ENCODE measurements at regions not wholly inside any gene's neighbourhood (a gene's known extent, or its start where the extent isn't known, plus 50 kb on each side); places are given as distances from the start of the nearest gene placed in this dataset.

DNA sequence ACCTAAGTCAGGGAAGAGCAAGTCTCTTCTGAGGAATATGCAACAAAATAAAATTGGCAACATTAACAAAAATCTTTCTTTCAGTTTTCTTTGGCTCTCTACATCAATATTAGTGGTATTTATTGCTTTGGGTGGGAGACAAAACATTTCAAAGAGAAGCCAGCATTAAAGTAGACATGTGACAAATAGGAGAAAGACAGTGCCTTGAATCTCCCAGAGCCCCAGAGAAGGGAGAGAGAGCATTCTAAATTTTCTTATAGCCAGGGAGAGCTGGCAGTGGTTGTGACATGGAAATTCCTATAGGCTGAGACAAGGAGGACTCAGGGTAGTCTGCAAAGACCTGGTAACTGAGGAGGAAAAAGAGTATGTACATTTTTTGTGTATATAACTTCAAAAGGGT is 79.4 kb upstream of the NREP start:
- Histone ChIP-seq H4K20me1 (ENCODE audit: insufficient read depth, poor library complexity, severe bottlenecking) (no peaks in the 10 kb centered on the region), H2AFZ (no peak overlapping the region), H3K4me1 (ENCODE audit: insufficient read depth) (no peaks in the 10 kb centered on the region), H3K9me3 (ENCODE audit: low read depth) (no peaks in the 10 kb centered on the region), H3K27ac (no peak overlapping the region), H3K4me2 (no peak overlapping the region), H3K4me3 (no peak overlapping the region), H3K27me3 (no peaks in the 10 kb centered on the region), H3K9me2 (replicated peaks; ENCODE audit: insufficient read depth) (no peaks in the 10 kb centered on the region), H3K79me2 (no peaks in the 10 kb centered on the region), H3K36me3 (replicated peaks; ENCODE audit: insufficient read depth, low read depth) (no peaks in the 10 kb centered on the region)
- TF ChIP-seq, protein P1, sequence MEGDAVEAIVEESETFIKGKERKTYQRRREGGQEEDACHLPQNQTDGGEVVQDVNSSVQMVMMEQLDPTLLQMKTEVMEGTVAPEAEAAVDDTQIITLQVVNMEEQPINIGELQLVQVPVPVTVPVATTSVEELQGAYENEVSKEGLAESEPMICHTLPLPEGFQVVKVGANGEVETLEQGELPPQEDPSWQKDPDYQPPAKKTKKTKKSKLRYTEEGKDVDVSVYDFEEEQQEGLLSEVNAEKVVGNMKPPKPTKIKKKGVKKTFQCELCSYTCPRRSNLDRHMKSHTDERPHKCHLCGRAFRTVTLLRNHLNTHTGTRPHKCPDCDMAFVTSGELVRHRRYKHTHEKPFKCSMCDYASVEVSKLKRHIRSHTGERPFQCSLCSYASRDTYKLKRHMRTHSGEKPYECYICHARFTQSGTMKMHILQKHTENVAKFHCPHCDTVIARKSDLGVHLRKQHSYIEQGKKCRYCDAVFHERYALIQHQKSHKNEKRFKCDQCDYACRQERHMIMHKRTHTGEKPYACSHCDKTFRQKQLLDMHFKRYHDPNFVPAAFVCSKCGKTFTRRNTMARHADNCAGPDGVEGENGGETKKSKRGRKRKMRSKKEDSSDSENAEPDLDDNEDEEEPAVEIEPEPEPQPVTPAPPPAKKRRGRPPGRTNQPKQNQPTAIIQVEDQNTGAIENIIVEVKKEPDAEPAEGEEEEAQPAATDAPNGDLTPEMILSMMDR (IDR thresholded peaks at IDR 0.05; ENCODE audit: poor library complexity), result no peak
- no peak for TF ChIP-seq EZH2 (IDR thresholded peaks at IDR 0.05; ENCODE audit: borderline replicate concordance)
- TF ChIP-seq EZH2phosphoT487 (IDR thresholded peaks at IDR 0.05; ENCODE audit: low read depth, severe bottlenecking, unreplicated experiment), result no peak
- DNase-seq (ENCODE audit: low spot score), result no peak

DNA sequence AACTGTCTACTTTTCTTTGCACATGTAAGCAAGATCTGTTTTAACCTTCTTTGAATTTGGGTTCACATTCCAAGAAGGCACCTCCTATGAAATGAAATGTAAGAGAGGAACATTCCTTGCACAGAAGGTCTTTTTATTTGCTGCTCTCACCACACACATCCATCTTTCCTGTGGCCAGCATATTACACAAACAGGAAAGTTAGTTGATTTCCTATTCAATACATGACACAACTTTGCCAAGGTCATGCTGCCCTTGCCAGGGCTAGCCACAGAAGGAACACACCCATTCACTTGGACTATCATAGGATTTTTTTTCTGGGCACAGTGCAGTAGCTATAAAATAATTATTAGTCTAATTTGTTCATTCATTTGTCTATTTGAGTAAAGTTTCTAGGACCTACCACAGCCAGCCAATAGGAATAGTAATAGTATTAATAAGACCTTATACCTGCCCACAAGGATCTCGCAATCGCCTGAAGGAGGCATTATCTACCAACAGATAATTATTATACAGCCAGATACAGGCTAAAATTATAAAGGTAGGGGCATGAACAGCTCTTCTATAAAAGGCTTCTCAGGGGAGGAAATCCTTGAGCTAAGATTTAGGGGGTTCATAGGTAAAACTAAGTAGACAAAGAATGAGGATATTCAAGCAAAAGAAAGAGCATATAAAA is 78.1 kb upstream of the NREP start:
- no peak overlapping the region for H3K27ac ChIP-seq
- H3K36me3 ChIP-seq (replicated peaks; ENCODE audit: insufficient read depth, low read depth), result no peaks in the 10 kb centered on the region
- no peaks in the 10 kb centered on the region for H3K4me1 ChIP-seq (ENCODE audit: insufficient read depth)
- H2AFZ ChIP-seq, result no peak overlapping the region
- no peak overlapping the region for H3K4me2 ChIP-seq
- DNase-seq (ENCODE audit: low spot score), result no peak
- WGBS (ENCODE audit: low lambda C conversion rate, missing lambda C conversion rate), result 98% methylated on average over 2 of the region's 2 CpGs
- H3K4me3 ChIP-seq, result no peak overlapping the region
- no peaks in the 10 kb centered on the region for H3K27me3 ChIP-seq
- TF ChIP-seq EZH2phosphoT487 (IDR thresholded peaks at IDR 0.05; ENCODE audit: low read depth, severe bottlenecking, unreplicated experiment) (no peak), EZH2 (IDR thresholded peaks at IDR 0.05; ENCODE audit: borderline replicate concordance) (no peak)
- TF ChIP-seq, protein P1 (IDR thresholded peaks at IDR 0.05; ENCODE audit: poor library complexity), result no peak
- H4K20me1 ChIP-seq (ENCODE audit: insufficient read depth, poor library complexity, severe bottlenecking), result no peaks in the 10 kb centered on the region
- no peaks in the 10 kb centered on the region for H3K79me2 ChIP-seq
- no peaks in the 10 kb centered on the region for H3K9me2 ChIP-seq (replicated peaks; ENCODE audit: insufficient read depth)
- H3K9me3 ChIP-seq (ENCODE audit: low read depth), result no peaks in the 10 kb centered on the region

GRCh38 chr5:111830333-111830732 is 73.3 kb upstream of the NREP start:
- Histone ChIP-seq H2AFZ (no peak overlapping the region), H3K27me3 (no peaks in the 10 kb centered on the region), H3K9me2 (replicated peaks; ENCODE audit: insufficient read depth) (no peaks in the 10 kb centered on the region), H3K4me2 (no peak overlapping the region), H4K20me1 (ENCODE audit: insufficient read depth, poor library complexity, severe bottlenecking) (no peaks in the 10 kb centered on the region), H3K79me2 (no peaks in the 10 kb centered on the region), H3K4me1 (ENCODE audit: insufficient read depth) (no peaks in the 10 kb centered on the region), H3K9me3 (ENCODE audit: low read depth) (no peaks in the 10 kb centered on the region), H3K4me3 (no peak overlapping the region), H3K36me3 (replicated peaks; ENCODE audit: insufficient read depth, low read depth) (no peaks in the 10 kb centered on the region), H3K27ac (no peak overlapping the region)
- WGBS (ENCODE audit: low lambda C conversion rate, missing lambda C conversion rate), result 80% methylated on average over 1 of the region's 1 CpG
- TF ChIP-seq EZH2 (IDR thresholded peaks at IDR 0.05; ENCODE audit: borderline replicate concordance) (no peak), EZH2phosphoT487 (IDR thresholded peaks at IDR 0.05; ENCODE audit: low read depth, severe bottlenecking, unreplicated experiment) (no peak)
- TF ChIP-seq, protein P1 (IDR thresholded peaks at IDR 0.05; ENCODE audit: poor library complexity), result no peak
- DNase-seq (ENCODE audit: low spot score), result peak; percentile 34
